ENCODE measurements at regions not wholly inside any gene's neighbourhood (a gene's known extent, or its start where the extent isn't known, plus 50 kb on each side); places are given as distances from the start of the nearest gene placed in this dataset.

DNA sequence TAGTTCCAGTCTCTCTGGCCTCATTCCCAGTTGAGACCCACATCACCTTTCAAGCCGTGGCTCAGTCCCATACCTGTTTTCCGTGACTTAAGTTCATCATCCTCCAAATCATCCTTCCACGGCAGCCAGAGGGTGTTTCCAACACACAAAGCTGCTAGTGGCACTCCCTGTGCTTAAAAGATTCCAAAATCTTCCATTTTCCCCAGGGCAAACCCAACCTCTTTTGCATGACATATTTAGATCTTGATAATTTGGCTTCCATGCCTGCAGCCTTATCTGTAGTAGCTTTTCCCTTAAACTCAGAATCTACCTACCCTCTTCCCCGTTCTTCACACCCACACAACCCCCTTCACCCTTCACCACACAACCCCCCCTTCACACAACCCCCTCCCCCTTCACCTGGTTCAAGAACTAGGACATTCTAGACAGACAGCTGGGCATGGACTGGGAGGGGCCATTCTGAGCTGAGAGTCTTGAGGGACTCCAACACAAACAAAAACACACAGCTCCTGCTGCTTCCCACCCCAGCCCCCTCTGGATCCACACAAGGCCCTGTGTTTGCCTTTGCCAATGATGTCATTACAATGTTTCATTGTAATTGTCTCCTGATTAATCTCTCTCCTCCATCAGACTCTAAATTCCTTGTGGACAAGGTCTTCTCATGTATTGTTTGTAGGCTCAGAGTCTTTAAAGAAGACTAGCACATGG is 268.2 kb downstream of the SH3GL2 start:
- in situ Hi-C loops (cut with HindIII; ENCODE audit: low sequenced_read_pairs): no loop called here

DNA sequence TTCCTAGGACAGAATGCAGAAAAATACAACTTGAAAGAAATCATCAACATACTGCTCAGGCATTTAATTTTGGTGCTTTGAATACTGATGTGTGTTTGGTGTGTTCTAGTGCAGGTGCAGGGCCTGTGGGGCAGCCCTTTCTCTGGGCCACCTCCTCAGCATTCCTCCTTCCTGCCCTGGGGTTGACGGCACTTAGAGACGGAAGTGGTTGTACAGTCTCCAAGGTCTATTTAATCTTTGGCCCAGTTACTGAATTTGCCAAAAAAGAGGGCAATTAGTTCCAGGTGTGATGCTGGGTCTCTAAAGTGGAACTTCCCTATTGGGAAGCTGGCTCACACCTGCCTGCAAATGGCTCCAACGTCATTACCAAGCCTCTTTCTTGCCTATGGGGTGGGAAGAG is 269.0 kb downstream of the SH3GL2 start:
- in situ Hi-C loops (cut with HindIII; ENCODE audit: low sequenced_read_pairs): no loop called here

DNA sequence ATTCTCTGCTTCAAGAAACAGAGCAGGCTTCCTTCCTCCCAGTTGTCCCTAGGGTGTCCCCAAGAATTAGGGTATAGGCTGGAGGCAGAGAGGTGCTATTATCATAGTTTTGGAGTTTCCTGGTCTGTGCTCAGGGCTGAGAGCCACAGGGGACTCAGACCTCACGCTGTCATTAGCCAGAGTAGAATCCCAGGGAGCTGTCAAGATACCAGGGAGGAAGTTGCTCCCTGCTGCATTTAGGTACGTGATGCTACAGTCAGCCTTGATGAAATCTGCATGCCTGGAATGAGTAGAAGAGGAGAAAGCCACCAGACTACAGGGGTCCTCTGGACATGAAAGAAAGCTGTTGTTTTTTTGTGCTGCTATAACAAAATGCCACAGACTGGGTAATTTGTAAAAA is 273.2 kb downstream of the SH3GL2 start:
- in situ Hi-C loops (cut with HindIII; ENCODE audit: low sequenced_read_pairs): no loop called here

DNA sequence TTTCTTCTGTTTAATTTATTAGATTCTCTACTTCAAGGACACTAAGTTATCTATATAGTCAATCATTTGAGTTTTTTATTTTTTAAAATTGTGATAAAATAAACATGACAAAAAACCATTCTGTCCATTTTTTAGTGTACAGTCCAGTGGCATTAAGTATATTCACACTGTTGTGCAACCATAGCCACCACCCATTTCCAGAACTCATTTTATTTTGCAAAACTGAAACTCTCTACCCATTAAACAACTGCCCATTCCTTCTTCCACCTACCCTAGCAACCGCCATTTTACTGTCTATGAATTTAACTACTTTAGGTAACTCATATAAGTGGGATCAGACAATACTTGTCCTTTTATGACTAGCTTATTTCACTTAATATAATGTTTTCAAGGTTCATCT is 275.6 kb downstream of the SH3GL2 start:
- in situ Hi-C loops (cut with HindIII; ENCODE audit: low sequenced_read_pairs): no loop called here

DNA sequence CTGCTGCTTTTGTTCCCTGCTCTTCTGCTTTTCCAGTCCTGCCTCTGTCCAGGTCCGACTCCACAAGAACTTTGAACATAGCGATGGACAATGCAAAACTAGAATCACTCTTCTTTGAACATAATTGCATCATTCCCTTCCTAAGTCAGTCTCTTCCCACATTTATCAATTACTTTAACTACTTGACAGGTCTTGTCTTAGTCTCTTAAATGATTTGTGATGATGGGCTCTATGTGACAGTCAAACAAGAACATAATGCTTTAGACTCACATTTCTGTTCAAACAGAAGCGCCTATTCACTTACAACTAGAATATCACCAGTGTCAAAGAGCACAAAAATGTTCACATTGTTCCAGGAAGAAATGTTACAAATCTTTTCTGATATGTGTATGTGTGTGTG is 278.1 kb downstream of the SH3GL2 start:
- in situ Hi-C loops (cut with HindIII; ENCODE audit: low sequenced_read_pairs): no loop called here

DNA sequence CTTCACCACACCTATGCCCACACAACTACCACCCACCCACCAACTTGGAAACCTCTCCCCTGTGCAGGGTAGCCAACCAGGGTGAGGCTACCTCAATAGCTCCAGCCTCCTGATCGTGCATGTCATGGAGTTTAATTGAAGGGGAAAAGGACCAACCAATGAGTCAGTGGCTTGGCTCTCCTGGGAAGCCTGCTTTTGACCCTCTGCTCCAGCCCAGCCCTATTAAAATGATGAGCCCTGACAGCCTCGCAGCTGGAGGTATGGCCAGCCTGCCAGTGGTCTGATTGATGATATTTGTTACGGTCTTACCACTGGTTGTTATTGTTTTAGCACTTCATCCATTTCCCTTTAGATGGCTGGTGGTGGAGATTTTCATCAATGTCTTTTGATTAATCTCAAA is 280.4 kb downstream of the SH3GL2 start:
- in situ Hi-C loops (cut with HindIII; ENCODE audit: low sequenced_read_pairs): no loop called here

DNA sequence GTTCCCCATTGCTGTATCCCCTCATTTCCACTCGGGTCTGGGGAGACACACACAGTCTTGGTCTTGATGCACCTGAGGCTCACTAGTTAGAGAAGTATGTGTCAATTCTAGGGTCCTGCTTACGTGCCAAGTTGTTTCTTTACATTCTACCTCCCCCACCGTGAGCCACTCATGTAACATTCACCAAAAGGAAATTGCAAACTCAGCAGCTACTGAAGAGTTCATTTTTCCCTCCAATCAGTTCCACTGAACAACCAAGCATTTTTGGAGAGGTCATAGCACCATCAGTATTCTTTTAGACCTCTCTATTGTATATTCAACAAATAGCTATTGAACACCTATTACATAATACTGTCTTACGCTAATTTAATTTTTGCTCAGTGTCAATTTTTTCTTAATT is 281.1 kb downstream of the SH3GL2 start:
- in situ Hi-C loops (cut with HindIII; ENCODE audit: low sequenced_read_pairs): no loop called here

DNA sequence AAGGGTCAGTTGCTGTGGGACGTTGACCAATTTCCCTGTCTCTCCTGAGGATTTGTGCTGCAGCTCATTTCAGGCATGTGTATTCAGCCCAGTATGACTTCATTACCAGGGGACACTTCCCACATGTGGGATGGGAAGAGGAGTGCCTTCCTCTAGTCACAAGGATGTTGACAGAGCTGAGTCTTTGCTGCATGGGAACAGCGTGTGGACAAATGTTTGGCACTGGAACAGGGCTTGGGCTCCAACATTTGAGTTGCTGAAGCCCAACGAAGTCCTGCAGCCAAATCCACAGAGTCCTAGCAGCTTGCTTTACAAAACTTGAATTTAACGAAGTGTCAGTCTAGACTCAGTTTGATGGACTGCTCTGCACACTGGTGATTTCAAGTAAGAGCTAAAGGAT is 283.2 kb downstream of the SH3GL2 start:
- in situ Hi-C loops (cut with HindIII; ENCODE audit: low sequenced_read_pairs): no loop called here

DNA sequence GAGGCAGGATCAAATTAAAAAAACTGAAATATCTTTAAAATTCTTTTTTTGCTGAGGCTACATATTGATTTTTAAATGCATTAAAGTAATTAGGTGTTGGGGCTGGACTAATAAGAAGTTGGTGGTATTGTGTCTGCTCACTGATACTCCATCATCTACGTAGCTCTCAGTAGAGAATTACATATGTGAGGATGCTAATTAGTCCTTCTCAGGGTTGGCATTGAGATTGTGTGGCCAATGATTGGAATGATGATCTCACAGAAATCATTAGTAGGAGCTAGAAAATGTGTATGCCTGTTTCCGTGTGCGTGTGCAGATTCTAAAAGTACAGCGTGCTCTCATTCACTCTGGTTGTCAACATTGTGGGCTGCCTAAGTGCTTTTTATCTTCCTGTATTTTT is 283.8 kb downstream of the SH3GL2 start:
- in situ Hi-C loops (cut with HindIII; ENCODE audit: low sequenced_read_pairs): no loop called here

DNA sequence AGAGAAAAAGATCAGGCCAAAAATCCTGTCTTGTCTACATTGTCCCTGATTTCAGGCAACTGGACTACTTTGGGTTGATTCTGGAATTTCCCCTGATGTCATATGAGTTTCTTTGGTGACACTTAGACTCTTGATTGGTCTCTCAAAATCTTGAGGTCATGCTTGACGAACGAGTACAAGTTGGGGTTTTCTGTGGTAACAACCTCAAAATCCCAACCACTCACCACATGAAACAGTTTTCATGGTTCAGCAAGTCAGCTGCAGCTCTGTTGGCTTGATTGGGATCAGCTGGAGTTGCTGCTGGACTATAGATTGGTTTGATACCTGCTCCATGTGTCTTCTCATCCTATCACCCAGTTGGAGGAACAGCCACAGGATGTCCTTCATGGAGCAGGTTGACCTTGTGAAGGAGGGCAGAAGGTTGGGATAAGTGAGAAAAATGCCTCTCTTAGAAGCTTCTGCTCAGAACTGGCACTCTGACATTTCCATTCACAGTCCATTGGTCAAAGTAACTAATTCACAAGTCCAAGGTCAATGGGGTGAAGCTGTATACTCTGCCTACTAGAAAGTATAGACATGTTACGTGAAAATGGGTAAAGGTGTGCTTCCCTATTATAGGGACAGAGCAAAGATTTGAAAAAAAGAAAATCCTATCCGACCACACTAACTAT is 284.5 kb downstream of the SH3GL2 start:
- in situ Hi-C loops (cut with HindIII; ENCODE audit: low sequenced_read_pairs): no loop called here

DNA sequence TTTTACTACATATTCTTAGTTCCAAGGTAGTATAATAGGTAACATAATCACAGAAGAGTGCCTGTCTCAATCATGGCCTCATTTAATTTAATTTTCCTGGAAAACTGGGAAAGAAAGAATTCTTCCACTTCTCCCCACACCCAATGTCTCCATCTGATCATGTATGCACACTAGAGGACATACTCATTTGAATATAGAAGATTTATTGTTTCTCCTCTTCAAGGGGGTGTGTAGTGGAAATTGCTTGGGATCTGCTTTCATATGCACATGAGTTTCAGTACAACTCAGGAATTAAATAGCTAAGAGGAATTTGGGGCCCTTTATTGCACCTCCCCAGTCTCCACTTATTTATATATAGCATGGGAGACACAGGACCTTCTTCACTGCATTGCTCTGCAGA is 285.1 kb downstream of the SH3GL2 start:
- in situ Hi-C loops (cut with HindIII; ENCODE audit: low sequenced_read_pairs): no loop called here

DNA sequence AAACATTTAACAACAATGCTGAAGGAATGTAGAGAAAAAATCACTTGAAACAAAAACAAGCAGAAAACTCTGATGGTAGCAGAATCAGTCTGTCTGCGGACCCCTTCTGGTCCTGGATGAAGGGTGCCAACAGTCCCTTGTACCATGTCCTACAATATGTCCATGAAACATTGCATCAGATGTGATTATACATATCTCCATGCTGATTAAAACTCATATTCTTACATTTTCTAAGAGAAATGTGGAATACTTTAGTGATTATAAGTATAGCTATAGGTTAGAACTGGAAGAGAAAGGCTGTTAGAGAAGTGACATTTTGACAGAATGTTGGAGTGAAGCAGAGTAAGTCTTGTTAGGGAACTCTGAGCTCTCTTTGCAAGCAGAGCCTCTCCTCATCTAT is 286.1 kb downstream of the SH3GL2 start:
- in situ Hi-C loops (cut with HindIII; ENCODE audit: low sequenced_read_pairs): no loop called here

DNA sequence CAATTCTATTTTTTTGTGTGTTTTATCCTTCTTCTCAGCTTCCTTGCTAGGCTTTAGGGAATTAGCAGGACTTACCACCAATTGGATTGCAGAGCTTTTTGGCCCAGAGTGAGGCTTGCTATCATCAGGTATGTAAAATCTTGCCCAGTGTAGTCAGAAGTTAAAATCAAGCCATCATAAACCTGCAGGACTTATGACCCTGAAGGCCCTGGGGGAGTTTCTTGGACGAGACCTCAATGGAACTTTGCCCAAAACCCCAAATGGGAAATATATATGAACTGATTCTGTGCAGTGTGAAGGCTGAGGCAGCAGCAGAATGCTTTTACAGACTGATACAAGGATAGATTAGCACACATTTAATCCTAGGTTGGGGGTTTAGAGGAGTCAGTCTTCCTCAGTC is 287.0 kb downstream of the SH3GL2 start:
- in situ Hi-C loops (cut with HindIII; ENCODE audit: low sequenced_read_pairs): no loop called here

DNA sequence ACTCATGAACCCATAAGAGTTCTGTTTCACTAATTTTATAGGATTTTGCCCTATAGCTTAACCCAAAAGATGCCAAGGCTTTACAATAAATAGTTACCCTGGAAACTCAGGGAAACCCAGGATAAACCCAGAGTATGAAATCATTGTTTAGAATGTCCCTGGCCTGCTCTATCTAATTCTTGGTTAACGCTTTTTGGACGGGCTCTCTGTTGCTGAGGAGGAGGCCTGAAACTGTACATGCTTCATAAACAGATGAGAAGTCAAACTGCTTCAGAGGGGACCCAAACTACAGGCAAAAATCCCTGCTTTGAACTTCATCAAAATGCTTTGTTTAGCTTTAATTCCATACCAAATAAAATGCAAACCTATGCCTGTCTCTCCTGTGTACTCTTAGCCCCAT is 291.9 kb downstream of the SH3GL2 start:
- in situ Hi-C loops (cut with HindIII; ENCODE audit: low sequenced_read_pairs): no loop called here

DNA sequence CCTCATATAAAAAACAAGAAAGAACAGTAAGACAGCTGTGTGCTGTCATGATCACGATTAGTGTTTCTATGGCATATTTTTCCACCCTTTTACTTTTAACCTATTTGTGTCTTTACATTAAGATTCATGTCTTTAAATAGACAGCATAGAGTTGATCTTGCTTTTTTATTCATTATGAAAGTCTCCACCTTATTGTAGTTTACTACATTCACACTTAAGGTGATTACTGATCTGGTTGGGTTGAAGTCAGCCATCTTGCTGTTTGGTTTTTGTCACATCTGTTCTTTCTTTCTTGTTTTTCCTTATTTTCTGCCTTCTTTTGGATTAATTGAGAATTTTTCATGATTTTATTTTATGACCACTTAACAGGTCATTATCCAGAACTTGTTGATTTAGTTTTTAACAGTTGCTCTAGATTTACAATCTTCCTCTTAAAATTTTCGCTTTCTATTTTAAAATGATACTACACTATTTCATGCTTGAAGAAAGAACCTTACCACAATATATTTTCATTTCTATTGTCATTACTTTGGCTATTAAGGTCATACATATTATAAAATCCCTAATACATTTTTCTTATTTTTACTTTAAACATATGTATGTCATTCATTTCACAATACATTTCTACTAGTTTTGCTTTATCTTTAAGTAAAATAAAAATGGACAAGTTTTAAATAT is 292.5 kb downstream of the SH3GL2 start:
- in situ Hi-C loops (cut with HindIII; ENCODE audit: low sequenced_read_pairs): no loop called here

DNA sequence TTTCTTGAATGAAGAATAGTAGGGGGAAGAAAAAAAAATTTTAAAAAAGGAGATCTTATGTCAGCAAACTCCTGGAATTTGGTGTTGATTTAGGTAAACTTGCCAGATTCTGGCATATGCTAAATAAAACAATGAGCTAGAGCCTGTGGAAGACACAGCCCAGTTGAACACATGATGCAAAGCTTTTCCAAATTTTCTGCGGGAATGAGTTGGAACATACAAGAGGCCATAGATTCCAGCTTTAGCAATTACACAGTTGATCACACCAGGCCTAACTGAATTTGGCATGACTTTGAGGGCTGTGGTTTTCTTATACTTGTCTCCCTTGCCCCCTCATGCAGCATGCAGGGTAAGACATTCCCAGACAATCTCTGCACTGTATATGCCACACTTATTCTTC is 297.0 kb downstream of the SH3GL2 start:
- in situ Hi-C loops (cut with HindIII; ENCODE audit: low sequenced_read_pairs): no loop called here

DNA sequence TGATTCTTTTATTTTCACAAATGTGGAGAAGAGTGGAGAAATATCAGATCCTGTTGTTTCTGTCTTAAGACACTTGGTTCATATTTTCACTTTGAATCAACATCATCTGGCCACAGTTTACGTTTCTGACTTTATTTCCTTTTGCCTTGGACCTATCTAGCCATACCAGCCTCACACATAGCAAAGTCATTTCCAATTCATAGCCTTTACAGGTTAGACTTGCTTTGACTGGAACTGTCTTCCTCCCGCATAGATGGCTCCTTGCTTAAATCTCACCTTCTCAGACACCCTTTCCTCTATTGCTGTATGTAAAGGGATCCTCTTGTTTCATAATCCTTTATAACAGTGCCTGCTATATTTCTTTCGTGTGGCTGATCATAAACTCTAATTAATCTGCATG is 297.8 kb downstream of the SH3GL2 start:
- in situ Hi-C loops (cut with HindIII; ENCODE audit: low sequenced_read_pairs): no loop called here

DNA sequence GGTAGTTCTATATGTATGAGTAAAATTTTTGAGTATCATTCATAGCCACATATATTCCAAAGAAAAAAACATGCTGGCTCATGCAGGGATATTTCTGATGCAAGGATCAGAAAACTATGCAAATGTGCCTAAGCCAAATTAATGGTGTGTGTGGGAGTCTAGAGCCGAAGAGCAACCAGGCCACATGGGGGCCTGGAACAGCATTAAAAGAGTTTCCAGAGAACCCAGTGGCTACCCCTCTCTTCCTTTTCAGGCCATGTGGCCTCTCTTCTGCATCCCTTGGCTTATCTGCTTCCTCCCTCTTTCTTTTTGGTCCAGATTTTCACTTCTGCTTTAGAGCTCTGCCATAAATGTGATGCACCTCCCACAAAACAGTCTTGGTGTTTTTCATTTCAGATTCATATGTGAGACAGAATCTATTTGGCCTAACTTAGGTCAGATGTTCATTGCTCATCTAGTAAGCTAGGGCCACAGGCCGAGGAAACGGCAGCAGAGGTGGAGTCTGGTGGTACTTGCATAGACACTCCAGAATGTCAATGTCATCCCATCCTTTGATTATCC is 300.0 kb downstream of the SH3GL2 start:
- in situ Hi-C loops (cut with HindIII; ENCODE audit: low sequenced_read_pairs): no loop called here

DNA sequence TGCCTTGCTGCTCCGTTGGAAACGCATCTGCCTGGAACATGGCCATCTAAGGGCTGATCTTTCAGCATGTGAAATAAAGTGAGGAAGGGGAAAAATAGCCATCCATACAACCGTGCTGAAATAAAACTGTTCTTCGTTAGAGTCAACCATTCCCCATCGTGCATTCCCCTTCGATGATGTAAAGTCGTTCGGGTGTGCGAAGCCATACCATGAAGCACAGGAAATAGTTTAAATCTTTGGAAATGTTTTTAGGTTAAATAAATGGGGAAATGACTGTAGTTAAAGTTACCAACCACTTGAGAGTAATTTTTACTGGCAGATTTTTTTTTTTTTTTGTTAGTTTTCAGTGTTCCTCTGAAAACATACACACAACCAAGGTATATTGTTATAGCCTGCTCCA is 302.5 kb downstream of the SH3GL2 start:
- in situ Hi-C loops (cut with HindIII; ENCODE audit: low sequenced_read_pairs): no loop called here

DNA sequence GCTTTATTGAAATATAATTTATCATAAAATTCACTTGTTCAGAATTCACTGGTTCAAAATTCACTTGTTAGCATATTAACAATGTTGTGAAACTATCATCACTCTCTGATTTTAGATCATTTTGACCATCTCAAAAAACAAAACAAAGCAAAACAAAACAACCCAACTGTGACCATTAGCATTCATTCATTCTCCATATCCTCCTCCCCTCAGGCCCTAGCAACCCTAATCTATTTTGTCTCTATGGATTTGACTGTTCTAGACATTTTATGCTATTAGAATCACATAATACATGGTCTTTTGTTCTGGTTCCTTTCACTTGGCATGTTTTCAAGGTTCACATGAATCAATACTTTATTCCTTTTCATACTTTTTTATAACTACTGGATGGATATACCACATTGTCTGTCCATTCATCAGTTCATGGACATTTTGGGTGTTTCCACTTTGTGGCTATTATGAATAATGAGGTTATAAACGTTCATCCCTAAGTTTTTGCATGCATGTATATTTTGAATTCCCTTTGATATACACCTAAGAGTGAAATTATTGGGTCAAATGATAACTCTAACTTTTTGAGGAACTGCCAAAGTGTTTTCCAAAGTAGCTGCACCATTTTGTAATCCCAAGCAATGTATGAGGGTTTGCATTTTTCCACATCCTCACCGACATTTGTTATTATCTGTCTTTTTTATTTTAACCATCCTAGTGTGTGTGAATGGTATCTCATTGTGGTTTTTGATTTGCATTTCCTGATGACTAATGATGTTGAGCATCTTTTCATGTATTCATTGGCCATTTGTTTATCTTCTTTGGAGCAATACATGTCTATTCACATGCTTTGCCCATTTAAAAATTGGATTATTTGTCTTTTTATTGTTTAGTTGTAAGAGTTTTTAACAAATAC is 304.1 kb downstream of the SH3GL2 start:
- in situ Hi-C loops (cut with HindIII; ENCODE audit: low sequenced_read_pairs): no loop called here

DNA sequence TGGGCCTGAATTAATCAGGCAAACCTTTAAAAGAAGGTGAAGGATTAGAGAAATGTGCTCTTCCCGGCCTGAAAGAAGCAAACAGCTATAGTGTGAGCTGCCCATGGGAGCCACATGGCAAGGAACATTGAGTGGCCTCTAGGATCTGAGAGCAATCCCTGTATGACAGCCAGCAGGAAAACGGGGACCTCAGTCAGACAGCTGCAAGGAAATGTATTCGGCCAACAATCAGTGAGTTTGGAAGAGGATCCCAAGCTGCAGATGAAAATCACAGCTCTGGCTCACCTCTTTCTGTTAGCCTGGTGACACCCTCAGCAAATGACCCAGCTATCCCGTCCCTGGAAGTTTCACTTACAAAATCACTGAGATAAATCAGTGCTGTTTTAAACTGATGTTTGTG is 309.2 kb downstream of the SH3GL2 start:
- in situ Hi-C loops (cut with HindIII; ENCODE audit: low sequenced_read_pairs): no loop called here
